ENCODE measurements at regions not wholly inside any gene's neighbourhood (a gene's known extent, or its start where the extent isn't known, plus 50 kb on each side); places are given as distances from the start of the nearest gene placed in this dataset.

DNA sequence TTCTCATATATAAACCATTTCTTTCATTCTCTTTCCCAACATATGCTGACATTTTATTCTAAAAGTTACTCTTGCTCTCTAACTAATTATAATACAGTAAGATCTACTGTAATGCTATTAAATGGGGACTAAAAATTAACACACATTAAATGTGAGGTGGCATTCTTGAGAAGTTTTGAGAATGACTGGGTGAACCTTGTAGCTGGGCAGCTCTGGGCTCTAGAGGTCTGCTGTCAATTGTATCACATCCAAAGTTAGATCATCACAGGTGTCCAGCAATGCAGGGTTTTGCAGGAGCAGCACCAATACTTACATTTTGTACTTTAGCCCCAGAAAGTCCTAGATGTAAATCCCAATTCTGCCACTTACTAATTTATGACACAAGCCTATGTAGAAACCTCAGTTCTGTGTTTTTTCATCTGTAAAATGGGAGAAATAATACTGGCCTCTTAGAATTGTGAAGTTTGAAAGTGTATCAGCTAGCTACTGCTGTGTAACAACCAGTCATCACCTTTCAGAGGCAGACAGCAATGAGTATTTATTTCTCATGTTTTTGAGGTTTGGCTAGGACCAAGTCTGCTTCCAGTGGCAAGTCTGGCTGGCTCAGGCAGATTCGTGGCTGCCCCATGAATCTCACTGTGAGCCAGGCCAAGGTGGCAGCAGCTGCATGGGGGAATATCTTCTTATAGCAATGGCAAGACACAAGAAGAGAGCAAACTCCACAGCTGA is 79.6 kb upstream of the EMX2 start:
- no peak for TF ChIP-seq POLR2A (IDR thresholded peaks at IDR 0.05)
- TF ChIP-seq, protein P1, sequence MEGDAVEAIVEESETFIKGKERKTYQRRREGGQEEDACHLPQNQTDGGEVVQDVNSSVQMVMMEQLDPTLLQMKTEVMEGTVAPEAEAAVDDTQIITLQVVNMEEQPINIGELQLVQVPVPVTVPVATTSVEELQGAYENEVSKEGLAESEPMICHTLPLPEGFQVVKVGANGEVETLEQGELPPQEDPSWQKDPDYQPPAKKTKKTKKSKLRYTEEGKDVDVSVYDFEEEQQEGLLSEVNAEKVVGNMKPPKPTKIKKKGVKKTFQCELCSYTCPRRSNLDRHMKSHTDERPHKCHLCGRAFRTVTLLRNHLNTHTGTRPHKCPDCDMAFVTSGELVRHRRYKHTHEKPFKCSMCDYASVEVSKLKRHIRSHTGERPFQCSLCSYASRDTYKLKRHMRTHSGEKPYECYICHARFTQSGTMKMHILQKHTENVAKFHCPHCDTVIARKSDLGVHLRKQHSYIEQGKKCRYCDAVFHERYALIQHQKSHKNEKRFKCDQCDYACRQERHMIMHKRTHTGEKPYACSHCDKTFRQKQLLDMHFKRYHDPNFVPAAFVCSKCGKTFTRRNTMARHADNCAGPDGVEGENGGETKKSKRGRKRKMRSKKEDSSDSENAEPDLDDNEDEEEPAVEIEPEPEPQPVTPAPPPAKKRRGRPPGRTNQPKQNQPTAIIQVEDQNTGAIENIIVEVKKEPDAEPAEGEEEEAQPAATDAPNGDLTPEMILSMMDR (IDR thresholded peaks at IDR 0.05) = no peak
